ENCODE measurements at regions not wholly inside any gene's neighbourhood (a gene's known extent, or its start where the extent isn't known, plus 50 kb on each side); places are given as distances from the start of the nearest gene placed in this dataset.

- TF ChIP-seq GATA2 (IDR thresholded peaks at IDR 0.05; ENCODE audit: low read depth, low read length): no peak
- no peak for TF ChIP-seq GATA3 (IDR thresholded peaks at IDR 0.05; ENCODE audit: low read depth, low read length)
These were observed 92.0 kb upstream of the DNAH5 start for GRCh38 chr5:14036514-14036913.

Measured in SH-SY5Y (cell line).